Lung microvascular endothelial cell (primary cell): ENCODE measurements at regions not wholly inside any gene's neighbourhood (a gene's known extent, or its start where the extent isn't known, plus 50 kb on each side); places are given as distances from the start of the nearest gene placed in this dataset.
A peak's percentile ranks its signal among the peaks of the same experiment; 100 is the strongest.

Experiments
- DNase-seq, 2 donors: peaks; one replicate each; pipeline versions ENCODE4 v3.0.0 to v3.0.0-alpha.2; 2010; ENCODE audit warnings: low read depth in 2 of 2

DNA sequence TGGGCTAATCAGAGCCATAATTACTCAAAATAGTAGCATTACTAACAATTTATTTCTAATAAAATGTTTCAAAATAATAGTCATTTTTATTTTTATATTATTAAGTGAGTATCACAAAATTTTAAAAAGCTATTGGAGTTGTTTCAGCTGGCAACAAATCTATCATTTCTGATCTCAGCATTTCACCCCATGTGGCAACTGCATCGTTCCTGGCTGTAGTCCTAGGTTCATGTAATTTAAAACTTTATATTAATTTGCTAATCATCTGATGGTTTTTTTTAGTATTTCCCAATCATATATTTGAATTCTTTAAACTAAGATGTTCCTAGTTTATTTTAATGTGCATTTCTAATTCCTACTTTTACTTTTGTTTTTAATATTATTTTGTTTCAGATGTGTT lies 293.0 kb upstream of the AKR1E2 start:
- no peak for DNase-seq

DNA sequence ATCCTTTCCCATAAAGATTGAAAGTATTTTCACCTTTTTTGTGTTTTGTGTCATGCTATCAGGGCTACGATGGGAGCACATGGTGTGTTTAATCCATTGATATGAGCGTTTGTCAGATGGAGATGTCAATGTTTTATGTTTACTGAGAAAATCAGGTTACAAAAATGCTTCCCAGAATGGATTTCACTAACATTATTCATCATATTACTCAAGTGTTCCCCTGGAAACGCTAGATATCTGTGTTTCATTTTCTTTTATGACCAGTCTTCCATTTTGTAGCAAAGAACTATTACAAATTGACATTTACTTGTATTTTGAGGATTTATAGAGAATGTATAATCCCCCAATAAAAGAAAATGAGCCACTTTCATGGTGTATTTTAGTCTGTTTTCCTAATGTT lies 293.5 kb upstream of the AKR1E2 start:
- DNase-seq = no peak

DNA sequence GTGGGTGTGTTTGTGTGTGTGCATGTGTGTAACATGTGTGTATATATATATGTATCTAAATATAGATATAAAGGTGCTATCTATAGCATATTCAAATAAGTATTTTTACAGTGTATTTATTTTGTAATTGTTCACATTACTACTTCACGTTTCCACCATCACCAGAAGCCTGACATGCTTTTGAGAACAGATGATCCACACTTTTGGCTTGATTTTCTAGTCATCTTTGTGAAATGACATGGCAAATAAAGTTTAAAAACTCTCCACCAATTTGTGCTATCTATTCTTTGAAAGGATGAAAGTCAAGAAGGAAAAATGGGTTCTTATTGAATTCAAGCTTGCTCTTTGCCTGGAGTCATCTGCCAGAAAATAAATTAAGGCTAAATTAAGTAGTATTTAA lies 294.0 kb upstream of the AKR1E2 start:
- DNase-seq = no peak

DNA sequence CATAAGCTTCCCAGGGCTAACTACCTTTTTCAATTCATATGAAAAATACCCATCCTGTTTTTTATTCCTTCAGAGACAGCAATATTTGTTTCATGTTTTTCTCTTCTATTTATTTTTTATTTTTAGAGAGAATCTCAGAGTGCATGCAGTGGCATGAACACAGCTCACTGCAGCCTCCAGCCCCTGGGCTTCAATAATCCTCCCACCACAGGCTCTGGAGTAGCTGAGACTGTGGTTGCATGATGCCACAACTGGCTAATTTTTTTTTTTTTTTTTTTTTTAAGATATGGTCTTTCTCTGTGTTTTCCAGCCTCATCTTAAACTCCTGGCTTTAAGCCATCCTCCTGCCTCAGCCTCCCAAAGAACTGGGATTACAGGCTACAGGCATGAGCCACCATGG lies 296.7 kb upstream of the AKR1E2 start:
- DNase-seq = no peak

DNA sequence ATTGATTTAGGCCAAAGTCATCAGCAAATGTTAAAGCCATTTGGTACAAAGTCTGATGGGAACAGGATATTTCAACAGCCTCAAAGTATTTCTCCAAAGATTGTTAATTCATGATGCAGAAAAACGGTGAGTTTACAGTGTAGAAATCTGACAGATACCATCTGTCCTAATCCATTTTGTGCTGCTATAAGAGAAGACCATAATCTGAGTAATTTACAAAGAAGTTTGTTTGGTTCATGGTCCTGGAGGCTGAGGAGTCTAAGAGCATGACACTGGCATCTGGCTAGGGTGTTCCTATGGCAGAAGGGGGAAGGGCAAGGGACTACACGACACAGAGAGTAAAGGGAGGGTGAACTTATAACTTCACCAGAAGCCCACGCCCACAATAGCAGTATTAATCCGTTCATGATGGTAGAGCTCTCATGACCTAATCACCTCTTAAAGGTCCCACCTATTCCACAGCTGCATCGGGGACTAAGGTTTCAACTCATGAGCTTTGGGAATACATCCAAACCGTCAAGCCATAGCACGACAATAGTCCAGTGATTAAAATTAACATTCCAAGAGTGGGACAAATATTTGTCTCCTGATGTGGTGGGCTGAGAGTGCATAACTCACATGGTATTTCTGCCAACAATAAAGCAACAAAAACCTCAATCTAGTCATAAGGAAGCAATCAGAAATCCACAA lies 298.6 kb upstream of the AKR1E2 start:
- no peak for DNase-seq

DNA sequence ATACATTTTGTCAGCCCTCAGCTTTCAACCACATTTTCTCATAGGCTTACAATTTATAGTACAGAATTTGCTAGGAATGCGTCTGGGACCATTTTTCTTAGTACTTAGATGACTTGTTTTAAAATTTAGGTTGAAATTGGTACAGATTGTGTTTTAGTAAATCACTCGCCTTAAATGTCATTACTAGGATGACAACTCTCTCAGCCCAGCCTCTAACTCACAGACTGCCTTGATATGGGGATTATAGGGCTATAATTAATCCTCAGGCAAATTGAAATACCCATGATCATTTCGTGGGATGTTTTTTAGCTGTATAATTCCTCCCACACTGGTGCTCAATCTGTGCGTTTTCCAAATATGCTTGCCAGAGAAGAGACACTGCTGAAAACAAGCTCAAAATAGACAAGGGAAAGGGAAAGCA lies 299.7 kb upstream of the AKR1E2 start:
- no peak for DNase-seq

DNA sequence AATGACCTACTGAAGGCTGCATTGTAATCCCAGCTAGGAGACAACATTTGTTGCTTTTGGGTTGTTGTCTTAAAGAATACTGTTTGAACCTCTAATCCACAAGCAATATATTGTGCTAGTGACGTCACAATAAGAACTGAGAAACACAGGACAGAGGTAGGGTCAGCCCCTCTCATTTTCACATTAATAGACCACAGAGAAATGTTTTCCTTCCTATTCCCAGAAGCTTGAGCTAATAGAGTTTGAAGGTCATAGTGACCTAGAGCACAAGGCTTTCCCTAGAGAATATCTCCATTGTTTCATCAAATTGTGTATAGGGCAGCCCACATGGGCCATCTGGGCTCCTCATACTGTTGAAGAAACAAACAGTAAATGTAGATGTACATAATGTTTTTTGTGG lies 300.9 kb upstream of the AKR1E2 start:
- no peak for DNase-seq

DNA sequence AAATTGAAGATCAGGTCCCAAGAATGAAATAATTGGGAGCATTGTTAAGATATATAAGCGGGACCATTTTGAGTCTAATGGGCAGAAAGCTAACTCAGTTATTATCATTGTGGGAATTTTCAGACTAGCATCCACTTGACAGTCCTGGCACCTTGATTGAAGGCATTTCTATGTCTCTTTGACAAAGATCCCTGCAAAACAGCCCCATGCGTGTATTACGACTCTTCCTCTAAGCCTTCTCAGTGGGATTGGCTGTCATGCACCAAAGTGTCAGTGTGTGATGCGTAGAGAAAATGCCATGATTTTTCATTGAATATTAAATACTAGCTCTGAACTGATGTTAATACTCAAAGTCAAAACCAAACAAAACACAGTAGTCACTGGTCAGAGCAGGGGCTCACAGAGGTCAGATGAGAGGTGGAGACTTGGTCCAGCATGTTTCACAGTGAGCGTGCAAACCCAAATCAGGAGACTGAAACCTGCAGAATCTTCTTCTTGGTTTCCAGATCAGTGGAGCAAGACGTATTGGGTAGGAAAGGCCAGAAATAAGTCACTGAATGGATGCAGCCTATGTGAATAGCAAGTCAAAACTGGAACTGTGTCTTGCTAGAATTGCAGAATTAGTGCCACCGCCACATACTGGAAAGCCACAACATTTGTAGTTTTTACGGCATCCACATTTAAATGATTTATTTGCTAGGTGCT lies 303.6 kb upstream of the AKR1E2 start:
- DNase-seq = no peak

DNA sequence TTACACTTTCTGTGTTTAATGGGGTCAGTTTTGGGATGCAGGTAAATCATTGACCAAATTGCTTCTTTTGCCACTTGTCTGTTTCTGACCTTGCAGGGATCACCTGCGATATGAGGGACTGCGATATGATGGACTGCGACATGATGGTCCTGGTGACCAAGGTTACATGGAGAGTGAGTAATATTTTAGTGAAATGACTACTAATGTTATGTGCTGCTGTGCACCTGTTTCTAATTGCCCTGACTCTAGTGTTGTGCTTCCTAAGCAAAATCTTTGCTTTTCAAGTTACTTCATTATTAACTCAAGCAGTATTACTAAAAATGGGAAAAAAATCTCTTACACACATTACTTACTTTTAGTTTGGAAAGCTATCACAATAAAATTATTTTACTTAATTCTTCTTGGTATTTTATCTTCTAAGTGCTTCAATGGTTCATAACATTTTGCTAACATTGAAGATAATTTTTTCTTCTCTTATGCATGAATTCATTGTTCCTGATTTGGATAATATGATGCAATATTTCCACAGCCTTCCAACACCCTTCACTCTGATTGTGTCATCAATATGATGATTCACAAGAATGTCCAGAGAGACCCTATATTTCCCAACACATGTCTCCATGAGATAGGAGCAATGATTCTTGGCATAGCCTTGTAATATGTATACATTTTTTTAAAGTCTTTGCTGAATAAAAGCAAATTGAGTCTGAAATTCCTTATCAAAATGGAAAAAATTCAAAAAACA lies 306.2 kb upstream of the AKR1E2 start:
- peak in 1 of 2 donors; percentile 20 for DNase-seq

DNA sequence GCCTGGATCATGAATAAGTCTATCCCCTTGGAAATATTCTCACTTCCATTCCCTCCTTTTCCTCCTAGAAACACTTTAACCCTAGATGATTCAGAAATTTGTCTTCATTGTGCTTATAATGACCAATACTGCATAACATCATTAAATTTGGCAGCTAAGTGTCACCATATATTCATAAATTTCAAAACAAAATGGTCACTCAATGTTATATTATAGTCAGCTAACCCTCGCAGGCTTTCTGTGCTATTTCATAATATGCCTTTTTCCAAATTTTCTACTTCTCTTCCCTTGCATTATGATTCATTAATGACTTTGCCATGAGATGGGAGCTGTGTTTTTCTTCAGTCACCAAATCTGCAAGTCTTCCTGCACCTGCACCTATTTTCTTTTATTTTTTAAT lies 308.3 kb upstream of the AKR1E2 start:
- no peak for DNase-seq

DNA sequence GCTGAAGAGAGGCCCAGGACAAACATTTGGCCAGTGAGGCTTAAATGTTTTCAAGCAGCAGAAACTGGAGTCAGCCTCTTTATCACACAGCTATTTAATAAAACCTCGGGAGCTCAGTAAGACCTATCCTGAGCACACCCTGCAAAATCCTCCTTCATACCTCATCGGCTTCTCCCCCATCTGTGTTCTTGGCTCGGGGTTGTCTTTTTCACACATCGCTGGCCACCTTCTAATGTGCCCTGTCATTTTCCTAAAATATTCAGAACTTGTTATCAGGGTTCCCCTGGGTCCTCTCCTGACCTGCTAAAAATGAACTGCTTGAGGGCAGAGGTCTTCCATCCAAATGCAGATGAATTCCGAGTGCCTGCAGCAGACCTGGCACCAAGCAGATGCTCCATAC lies 310.3 kb upstream of the AKR1E2 start:
- no peak for DNase-seq

DNA sequence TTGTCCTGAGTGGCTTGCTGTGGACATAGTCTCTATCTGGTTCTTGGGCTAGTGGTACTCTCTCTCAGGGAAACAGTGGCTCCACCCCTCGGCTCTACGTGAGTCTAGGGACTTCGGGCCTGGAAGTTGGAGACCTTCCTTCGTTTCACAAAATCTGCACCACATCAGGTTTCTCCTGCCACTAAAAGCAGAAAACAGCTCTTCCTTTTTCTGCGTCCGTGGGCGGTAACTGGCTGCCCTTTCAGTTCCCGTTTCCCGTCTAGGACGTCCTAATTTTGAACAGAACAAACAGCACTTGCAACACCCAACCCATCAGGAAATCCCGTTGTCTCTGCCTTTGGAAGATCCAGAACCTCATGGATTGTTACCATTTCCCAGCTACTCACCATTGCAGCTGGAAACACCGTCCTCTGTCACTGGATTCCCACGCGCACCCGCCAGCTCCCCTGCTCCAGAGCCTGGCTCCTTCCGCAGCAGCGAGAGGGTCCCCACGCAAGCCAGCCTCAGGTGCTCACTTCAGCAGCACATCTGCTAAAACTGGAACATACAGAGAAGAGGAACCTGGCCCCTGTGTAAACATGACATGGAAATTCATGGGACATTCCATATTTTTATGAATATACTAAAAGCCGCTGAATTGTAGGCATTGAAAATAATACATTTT lies 311.4 kb upstream of the AKR1E2 start:
- peak in 1 of 2 donors; percentile 92 for DNase-seq

DNA sequence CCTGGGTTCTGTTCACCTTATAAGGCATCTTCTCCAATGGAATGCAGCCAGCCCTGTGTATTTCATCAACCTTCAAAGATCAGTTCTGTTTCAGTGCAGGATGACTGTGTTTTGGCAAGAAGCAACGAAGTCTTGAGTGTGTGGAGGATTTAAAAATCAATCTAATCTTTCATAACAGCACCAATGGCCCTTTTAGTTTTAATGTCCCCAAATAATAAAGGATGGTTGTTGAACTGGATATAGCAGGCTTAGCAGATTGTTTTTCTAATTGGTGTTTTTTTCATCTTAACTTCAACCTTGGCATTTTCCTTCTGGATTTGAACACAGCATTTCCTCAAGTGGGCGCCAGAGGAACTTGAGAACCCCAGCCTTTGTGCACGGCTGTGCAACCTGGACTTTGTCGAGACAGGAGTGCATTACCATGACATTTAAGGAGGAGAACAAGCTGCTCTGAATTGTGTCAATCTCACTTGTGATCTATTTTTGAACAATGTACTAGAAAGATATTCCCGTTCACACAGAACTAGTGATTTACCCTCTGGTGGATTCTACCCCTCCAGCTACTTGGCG lies 313.3 kb upstream of the AKR1E2 start:
- DNase-seq = peak in 1 of 2 donors; percentile 70

DNA sequence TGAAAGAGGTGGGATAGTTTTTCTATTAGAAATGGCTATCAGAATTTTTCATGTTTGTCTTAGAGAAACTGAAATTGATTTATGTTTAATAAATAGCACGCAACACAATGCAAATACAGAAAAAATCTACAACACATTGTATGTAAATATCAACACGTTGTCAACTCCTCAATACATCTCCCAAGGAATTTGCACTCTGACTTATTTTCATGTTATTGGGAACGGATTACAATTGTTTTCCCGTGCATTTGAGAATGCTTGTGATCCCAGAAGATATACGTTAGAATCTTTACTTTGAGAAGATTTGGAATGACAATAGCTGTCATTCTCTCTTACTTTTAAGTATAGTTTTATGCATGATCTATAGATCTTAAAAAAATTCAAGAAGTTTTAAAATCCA lies 313.8 kb upstream of the AKR1E2 start:
- DNase-seq = no peak

DNA sequence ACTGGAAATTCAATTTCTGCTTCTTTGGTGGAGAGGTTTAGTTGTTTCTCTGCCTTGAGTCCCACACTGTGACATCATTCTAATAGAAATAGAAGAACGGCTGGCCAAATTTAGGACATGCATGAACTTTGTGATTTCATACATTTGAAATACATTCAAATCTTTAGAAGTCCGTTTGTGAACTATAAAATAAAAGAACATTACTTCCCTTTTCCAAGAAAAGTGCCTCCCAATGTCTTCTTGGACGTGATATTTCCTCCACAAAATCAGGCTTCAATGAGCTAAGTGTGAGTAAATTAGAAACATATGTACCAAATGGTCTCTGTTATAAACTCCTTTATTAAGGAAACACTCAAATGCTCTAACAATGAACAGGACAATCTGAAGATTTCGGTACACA lies 314.5 kb upstream of the AKR1E2 start:
- no peak for DNase-seq

DNA sequence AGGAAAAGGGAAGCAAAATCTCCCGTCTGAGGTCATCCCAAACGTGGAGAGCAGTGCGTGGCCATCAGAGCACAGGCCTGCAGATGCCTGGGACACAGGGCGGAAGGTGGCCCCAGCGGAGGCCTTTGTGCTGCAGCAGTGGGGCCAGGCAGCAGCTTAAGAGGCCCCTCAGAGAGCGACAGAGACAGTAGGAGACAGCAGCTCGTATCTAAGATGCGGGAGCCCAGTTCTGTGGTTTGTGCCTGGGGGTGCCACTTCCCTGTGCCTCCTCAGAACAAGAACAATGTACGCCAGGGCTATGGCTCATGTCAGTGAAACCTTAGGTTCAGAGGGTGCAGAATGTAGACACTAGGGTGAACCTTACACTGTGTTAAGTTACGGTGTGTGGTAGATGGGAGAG lies 316.6 kb upstream of the AKR1E2 start:
- DNase-seq = no peak

DNA sequence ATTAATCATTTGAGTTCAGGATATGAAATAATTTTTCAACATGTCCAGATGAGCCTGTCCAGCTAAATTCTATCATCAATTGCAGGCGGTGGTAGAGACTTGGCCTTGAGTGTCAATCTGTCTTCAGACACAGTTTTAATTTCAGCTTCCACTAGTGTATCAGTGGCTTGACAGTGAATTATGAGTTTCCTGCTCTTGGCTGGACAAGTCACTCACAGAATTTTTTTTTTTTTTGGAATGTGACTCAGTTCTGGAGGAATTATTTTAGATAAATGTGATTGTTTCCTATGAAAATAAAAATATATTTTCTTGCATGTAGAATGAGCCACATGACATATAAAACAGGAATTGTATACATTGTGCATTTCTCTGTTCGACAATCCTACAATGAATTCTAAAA lies 319.9 kb upstream of the AKR1E2 start:
- DNase-seq = peak; percentile 32 to 84

DNA sequence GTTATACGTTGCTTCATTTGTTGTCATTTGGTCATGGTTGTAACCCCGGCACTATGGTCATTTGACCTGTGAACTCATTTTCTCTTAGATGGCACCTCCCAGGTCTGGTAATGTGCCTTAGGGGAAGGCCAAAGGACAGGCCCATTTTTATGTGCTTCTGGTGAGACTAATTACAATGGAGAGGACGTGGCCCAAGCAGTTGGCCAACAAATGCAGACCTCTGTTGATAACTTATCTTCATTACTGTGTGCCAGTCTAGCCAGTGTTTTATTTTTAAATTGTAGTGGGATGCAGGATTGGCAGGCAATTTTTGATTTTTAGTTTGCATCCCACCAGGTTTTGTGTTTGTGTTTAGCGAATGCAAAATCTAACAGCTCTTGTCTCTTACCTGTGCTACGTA lies 321.5 kb upstream of the AKR1E2 start:
- DNase-seq = no peak

DNA sequence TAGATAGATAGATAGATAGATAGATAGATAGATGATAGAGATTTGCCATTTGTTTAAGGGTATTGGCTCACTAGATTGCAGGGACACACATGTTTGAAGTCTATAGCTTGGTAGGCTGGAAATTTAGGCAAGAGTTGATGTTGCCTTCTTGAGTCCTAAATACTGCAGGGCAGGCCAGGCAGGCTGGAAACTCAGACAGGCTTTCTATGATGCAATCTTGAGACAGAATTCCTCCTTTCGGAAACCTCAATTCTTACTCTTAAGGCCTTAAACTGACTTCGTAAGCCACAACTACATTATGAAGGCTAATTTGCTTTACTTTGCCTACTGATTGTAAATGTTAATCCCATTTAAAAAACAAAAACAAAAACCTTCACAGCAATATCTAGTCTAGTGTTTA lies 322.9 kb upstream of the AKR1E2 start:
- DNase-seq = no peak

DNA sequence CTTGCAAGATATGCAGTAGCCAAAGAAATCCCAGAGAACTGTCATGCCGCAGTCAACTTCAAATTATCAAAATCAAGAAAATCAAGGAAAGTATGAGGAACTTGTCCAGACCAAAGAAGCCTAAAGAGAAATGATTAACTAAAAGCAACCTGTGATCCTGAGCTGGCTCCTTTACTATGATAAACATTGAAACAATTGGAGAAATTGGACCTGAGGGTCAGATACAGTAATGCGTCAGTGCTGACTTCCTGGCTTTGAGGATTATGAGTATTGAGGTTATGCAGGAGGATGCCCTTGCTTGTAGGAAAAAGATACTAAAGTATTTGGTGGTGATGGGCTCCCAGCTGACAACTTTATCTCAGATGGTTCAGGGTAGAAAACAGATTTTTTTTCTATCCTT lies 324.7 kb upstream of the AKR1E2 start:
- peak; percentile 89 to 91 for DNase-seq

DNA sequence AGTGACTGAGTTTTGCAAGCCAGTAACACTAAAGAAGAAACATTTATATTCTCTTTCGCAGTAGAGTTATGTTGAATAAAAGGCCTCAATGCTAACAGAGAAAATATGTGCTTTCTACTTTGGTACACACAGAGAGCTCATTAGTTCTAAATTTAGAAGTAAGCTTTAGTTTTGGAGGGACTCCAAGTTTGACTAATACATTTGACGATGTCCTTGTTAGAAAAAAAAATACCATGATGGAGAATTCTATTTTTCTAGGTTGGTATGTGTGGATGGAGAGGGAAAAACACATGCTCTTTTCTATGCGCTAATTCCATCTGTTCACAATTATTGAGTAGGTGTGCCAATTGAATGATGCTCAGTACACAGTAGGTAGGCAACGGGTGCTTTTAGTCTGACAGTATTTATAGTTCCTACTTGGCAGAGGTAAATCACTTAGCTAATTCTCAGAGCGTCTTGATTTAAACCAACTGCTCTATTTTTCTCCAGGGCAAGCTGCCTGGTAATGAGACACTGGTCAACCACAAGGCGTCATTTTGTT lies 327.2 kb upstream of the AKR1E2 start:
- DNase-seq = peak; percentile 74 to 79

DNA sequence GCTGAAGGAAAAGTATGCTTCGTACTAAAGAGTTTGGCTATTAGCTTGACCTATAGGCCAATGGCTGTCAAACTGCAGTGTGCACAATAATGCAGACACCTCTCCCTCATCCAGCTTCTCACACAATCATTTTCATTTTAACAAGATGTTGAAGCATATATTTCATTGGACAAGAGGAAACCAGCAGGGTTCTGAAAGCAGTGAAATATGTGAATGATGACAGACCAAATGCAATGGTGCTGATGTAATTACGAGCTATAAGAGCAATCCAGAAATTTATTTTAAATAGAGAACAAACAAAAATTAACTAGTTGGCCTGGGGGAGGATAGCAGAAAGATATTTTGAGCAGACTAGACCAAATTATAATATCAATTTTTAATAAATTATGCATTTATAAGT lies 331.5 kb upstream of the AKR1E2 start:
- DNase-seq = no peak
